ENCODE measurements at regions not wholly inside any gene's neighbourhood (a gene's known extent, or its start where the extent isn't known, plus 50 kb on each side); places are given as distances from the start of the nearest gene placed in this dataset.

DNA sequence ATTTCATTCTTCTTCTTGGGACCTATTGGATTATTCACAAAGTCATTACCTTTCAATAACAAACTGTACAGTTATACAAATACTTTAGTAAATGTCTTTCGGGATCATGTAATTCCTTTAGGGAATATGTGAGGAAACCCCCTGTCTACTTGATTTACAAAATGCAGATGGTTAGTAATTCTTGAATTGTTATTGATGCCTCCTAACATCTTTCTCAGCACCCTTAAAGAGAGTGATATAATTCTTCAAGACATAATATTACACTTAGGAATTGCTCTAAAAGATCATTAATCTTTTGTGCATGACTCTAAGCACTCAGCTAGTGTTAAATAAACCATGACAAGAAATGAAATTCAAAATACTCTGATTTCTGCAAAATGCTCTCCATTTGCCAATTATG, 988.1 kb upstream of the HS3ST1 start:
- Histone ChIP-seq H3K4me3 (no peak overlapping the region), H3K27ac (no peak overlapping the region), H3K4me1 (no peaks in the 10 kb centered on the region), H3K9me3 (no peaks in the 10 kb centered on the region), H3K36me3 (no peaks in the 10 kb centered on the region), H3K27me3 (no peaks in the 10 kb centered on the region)
- WGBS, 2 donors: 81 to 86% methylated on average over 1 of the region's 1 CpG
- TF ChIP-seq, protein P1, sequence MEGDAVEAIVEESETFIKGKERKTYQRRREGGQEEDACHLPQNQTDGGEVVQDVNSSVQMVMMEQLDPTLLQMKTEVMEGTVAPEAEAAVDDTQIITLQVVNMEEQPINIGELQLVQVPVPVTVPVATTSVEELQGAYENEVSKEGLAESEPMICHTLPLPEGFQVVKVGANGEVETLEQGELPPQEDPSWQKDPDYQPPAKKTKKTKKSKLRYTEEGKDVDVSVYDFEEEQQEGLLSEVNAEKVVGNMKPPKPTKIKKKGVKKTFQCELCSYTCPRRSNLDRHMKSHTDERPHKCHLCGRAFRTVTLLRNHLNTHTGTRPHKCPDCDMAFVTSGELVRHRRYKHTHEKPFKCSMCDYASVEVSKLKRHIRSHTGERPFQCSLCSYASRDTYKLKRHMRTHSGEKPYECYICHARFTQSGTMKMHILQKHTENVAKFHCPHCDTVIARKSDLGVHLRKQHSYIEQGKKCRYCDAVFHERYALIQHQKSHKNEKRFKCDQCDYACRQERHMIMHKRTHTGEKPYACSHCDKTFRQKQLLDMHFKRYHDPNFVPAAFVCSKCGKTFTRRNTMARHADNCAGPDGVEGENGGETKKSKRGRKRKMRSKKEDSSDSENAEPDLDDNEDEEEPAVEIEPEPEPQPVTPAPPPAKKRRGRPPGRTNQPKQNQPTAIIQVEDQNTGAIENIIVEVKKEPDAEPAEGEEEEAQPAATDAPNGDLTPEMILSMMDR (IDR thresholded peaks at IDR 0.05): no peak
- no peak for TF ChIP-seq EP300 (IDR thresholded peaks at IDR 0.05)
- TF ChIP-seq POLR2AphosphoS5 (IDR thresholded peaks at IDR 0.05): no peak
- no peak for TF ChIP-seq POLR2A (IDR thresholded peaks at IDR 0.05)
- no peak for ATAC-seq (ENCODE audit: low FRiP score in 2 of 2)
- DNase-seq: no peak

DNA sequence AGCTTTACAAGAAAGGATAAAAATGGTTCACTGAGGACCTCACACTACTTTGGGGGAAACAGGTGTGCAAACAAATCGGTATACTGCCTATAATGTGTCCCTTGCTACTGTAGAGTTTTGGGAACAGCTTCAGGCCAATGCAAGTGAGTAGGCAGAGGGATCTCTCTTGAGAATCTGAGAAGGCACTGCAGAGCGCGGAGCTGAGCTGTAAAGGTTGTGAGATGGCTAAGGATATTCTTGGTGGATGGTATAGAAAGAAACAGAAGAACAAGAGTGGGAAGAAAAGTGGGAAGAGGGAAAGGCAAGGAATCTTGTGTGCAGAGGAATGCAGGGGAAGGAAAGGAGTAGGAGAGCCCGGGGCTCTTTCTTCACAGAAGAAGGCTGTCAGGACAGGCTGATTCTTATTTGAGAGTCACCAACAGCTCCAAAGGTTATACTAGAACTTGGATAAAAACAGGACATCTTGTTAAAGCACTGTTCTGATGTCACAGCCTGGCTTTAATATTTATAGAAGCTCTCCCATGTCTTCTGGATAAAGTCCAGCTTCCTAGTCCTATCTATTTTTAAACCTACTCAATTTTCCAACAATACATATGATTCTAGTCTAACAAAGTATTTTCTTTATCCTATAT, 985.6 kb upstream of the HS3ST1 start:
- Histone ChIP-seq H3K4me1 (no peaks in the 10 kb centered on the region), H3K27me3 (no peaks in the 10 kb centered on the region), H3K36me3 (no peaks in the 10 kb centered on the region), H3K4me3 (no peak overlapping the region), H3K9me3 (no peaks in the 10 kb centered on the region), H3K27ac (no peak overlapping the region)
- TF ChIP-seq POLR2A (IDR thresholded peaks at IDR 0.05) (no peak), POLR2AphosphoS5 (IDR thresholded peaks at IDR 0.05) (no peak), EP300 (IDR thresholded peaks at IDR 0.05) (no peak)
- TF ChIP-seq, protein P1 (IDR thresholded peaks at IDR 0.05): no peak
- ATAC-seq (ENCODE audit: low FRiP score in 2 of 2): no peak
- WGBS, 2 donors: 81 to 89% methylated on average over 4 of the region's 4 CpGs
- no peak for DNase-seq

DNA sequence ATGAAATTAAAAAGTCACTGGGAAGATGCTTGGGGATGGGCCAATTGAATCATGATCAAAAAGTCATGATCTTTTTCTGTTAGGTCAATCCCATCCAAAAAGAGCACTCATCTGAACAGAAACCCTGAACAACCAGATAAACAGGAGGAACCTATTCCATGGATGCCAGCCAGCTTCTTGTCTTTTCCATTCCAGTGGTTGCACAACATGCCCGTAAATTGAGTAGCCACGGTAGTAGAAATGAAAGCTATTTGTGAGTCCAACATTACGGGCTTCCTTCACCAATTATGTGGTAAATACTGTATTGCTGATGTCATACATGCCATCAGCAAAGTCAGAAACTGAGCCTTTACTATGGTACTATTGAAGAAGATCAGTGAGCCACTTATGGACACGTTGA, 982.4 kb upstream of the HS3ST1 start:
- DNase-seq (no peak), ATAC-seq (ENCODE audit: low FRiP score in 2 of 2) (no peak)
- Histone ChIP-seq H3K9me3 (no peaks in the 10 kb centered on the region), H3K27ac (no peak overlapping the region), H3K4me3 (no peak overlapping the region), H3K36me3 (no peaks in the 10 kb centered on the region), H3K27me3 (no peaks in the 10 kb centered on the region), H3K4me1 (no peaks in the 10 kb centered on the region)
- TF ChIP-seq POLR2A (IDR thresholded peaks at IDR 0.05) (no peak), EP300 (IDR thresholded peaks at IDR 0.05) (no peak), POLR2AphosphoS5 (IDR thresholded peaks at IDR 0.05) (no peak)
- TF ChIP-seq, protein P1 (IDR thresholded peaks at IDR 0.05): no peak
- WGBS, 2 donors: 65 to 77% methylated on average over 4 of the region's 4 CpGs

DNA sequence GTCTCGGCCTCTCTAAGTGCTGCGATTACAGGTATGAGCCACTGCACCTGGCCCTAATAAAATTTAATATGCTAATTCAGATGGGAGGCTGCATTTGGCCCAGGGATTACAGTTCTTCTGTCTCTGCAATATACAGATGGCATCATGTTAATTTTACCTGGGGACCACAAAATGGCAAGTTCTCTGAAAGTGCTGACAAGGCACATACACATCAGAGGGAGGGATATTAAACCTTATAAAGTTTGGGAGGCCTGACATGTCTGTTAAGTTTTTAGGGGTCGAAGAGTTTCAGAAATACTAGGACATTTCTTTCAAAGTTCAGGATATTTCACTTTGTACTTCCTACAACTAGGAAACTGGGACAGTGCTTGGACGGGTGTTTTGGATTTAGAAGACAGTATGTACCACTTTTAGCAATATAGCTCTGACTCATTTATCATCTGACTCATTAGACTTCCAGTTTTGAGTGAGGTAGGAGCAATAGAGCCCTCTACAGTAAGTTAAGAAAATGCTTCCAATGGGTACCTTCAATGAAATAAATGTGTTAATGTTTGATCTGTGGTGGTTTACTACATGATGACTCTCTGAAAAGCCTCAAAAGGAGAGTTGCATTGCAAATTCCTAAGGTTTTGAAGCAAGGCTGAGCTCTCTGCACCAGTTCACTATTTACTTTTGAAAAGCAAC, 981.0 kb upstream of the HS3ST1 start:
- Histone ChIP-seq H3K27me3 (no peaks in the 10 kb centered on the region), H3K4me1 (no peaks in the 10 kb centered on the region), H3K4me3 (no peak overlapping the region), H3K27ac (no peak overlapping the region), H3K36me3 (no peaks in the 10 kb centered on the region), H3K9me3 (no peaks in the 10 kb centered on the region)
- ATAC-seq (ENCODE audit: low FRiP score in 2 of 2) (no peak), DNase-seq (no peak)
- TF ChIP-seq EP300 (IDR thresholded peaks at IDR 0.05): no peak
- TF ChIP-seq, protein P1 (IDR thresholded peaks at IDR 0.05): no peak
- no peak for TF ChIP-seq POLR2AphosphoS5 (IDR thresholded peaks at IDR 0.05)
- no peak for TF ChIP-seq POLR2A (IDR thresholded peaks at IDR 0.05)
- 68 to 75% methylated on average over 4 of the region's 4 CpGs for WGBS, 2 donors

DNA sequence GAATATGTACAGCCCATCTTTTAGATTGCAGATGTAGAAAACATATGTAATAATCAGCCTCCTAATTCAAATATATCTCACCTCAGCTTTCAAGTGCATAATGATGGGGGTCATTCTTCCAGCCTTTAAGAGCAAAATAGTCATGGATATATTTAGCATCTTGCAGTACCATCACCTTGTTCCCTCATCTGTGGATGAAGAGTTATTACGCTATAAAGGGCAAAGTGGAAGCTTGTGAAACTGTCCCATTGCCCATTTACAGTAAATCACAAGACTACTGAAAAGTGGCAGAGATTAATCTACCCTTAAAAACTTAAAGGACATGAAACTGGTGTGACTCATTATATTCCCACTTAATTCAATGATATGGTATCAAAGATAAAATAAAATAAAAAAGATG, 979.7 kb upstream of the HS3ST1 start:
- Histone ChIP-seq H3K27ac (no peak overlapping the region), H3K9me3 (no peaks in the 10 kb centered on the region), H3K36me3 (no peaks in the 10 kb centered on the region), H3K4me3 (no peak overlapping the region), H3K27me3 (no peaks in the 10 kb centered on the region), H3K4me1 (no peaks in the 10 kb centered on the region)
- 76 to 88% methylated on average over 1 of the region's 1 CpG for WGBS, 2 donors
- DNase-seq: no peak
- no peak for TF ChIP-seq POLR2AphosphoS5 (IDR thresholded peaks at IDR 0.05)
- TF ChIP-seq, protein P1 (IDR thresholded peaks at IDR 0.05): no peak
- TF ChIP-seq EP300 (IDR thresholded peaks at IDR 0.05): no peak
- TF ChIP-seq POLR2A (IDR thresholded peaks at IDR 0.05): no peak
- no peak for ATAC-seq (ENCODE audit: low FRiP score in 2 of 2)
